ENCODE measurements at regions not wholly inside any gene's neighbourhood (a gene's known extent, or its start where the extent isn't known, plus 50 kb on each side); places are given as distances from the start of the nearest gene placed in this dataset.

DNA sequence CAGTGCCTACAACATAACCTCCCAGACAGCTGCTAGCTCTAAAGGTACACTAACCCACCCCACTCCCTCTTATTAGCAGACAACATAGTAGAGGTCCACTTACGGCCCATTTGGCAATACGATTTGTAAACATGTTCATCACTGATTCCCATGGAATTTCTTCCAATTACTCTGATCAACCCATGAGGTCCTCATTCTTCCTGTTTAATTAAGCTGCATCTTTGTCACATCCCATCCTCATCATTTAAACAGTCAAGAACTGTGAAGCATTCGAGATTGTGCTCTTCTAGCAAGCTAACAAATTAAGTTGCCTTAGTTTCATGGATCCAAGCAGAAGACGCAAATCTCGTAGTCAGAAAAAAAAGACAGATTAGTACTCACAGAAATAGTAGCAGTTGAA, 622.2 kb upstream of the VSTM2A start:
- TF ChIP-seq, protein P1, sequence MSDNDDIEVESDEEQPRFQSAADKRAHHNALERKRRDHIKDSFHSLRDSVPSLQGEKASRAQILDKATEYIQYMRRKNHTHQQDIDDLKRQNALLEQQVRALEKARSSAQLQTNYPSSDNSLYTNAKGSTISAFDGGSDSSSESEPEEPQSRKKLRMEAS (IDR thresholded peaks at IDR 0.05; ENCODE audit: insufficient read depth, insufficient read length), result no peak
- no peak for TF ChIP-seq FOS (IDR thresholded peaks at IDR 0.05; ENCODE audit: borderline replicate concordance, insufficient read depth, low read length)
- TF ChIP-seq, protein P2, sequence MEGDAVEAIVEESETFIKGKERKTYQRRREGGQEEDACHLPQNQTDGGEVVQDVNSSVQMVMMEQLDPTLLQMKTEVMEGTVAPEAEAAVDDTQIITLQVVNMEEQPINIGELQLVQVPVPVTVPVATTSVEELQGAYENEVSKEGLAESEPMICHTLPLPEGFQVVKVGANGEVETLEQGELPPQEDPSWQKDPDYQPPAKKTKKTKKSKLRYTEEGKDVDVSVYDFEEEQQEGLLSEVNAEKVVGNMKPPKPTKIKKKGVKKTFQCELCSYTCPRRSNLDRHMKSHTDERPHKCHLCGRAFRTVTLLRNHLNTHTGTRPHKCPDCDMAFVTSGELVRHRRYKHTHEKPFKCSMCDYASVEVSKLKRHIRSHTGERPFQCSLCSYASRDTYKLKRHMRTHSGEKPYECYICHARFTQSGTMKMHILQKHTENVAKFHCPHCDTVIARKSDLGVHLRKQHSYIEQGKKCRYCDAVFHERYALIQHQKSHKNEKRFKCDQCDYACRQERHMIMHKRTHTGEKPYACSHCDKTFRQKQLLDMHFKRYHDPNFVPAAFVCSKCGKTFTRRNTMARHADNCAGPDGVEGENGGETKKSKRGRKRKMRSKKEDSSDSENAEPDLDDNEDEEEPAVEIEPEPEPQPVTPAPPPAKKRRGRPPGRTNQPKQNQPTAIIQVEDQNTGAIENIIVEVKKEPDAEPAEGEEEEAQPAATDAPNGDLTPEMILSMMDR (IDR thresholded peaks at IDR 0.05; ENCODE audit: extremely low read depth in 1 of 2, insufficient read depth in 1 of 2, low read depth in 1 of 2, low read length in 2 of 2), result no peak
- no peak for TF ChIP-seq JUN (IDR thresholded peaks at IDR 0.05; ENCODE audit: borderline replicate concordance, insufficient read depth, insufficient read length, low read depth)
- TF ChIP-seq POLR2A (IDR thresholded peaks at IDR 0.05; ENCODE audit: low read depth, low read length), result no peak
- TF ChIP-seq POLR2AphosphoS5 (IDR thresholded peaks at IDR 0.05; ENCODE audit: insufficient read depth, low read depth, low read length), result no peak
- H2AFZ ChIP-seq (ENCODE audit: low read depth, low read length), result no peak overlapping the region
- H3K9me3 ChIP-seq (replicated peaks; ENCODE audit: control insufficient read depth, insufficient read depth, low read length), result no peaks in the 10 kb centered on the region
- no peaks in the 10 kb centered on the region for H3K36me3 ChIP-seq (ENCODE audit: control insufficient read depth in 2 of 2, extremely low read depth in 1 of 2, insufficient read depth in 2 of 2, low read length in 2 of 2)
- ChIA-PET CTCF (no interaction called here), POLR2A (no interaction called here)
- H3K9ac ChIP-seq (replicated peaks; ENCODE audit: extremely low read depth, insufficient read depth, low read length), result no peak overlapping the region
- no TSS peak for BruUV-seq (replicated peaks)
- H3K79me2 ChIP-seq (ENCODE audit: control insufficient read depth, insufficient read depth, low read length), result no peaks in the 10 kb centered on the region
- DNase-seq (ENCODE audit: low read depth, low spot score), result no peak
- H3K4me3 ChIP-seq (replicated peaks in 1 of 3; ENCODE audit: insufficient read depth in 1 of 3, low read depth in 1 of 3, low read length in 3 of 3), result no peak overlapping the region
- no peaks in the 10 kb centered on the region for H3K4me1 ChIP-seq (ENCODE audit: control insufficient read depth, extremely low read depth, insufficient read depth, low read length)
- no peak overlapping the region for H3K27ac ChIP-seq (ENCODE audit: insufficient read depth, low read depth, low read length)
- H3K9me1 ChIP-seq (replicated peaks; ENCODE audit: control insufficient read depth, extremely low read depth, insufficient read depth, low read length), result no peaks in the 10 kb centered on the region
- FAIRE-seq, result no peak
- H4K20me1 ChIP-seq (replicated peaks; ENCODE audit: control insufficient read depth, extremely low read depth, insufficient read depth, low read length), result no peaks in the 10 kb centered on the region
- no peaks in the 10 kb centered on the region for H3K27me3 ChIP-seq (ENCODE audit: control insufficient read depth in 2 of 2, insufficient read depth in 2 of 2, low read length in 2 of 2)
- dilution Hi-C loops (cut with MboI; ENCODE audit: extremely low pct_ligation_motif_present, low sequenced_read_pairs) (no loop called here), intact Hi-C loops (cut with micrococcal nuclease) (no loop called here)
- H3K4me2 ChIP-seq (ENCODE audit: insufficient read depth, low read length), result no peak overlapping the region

DNA sequence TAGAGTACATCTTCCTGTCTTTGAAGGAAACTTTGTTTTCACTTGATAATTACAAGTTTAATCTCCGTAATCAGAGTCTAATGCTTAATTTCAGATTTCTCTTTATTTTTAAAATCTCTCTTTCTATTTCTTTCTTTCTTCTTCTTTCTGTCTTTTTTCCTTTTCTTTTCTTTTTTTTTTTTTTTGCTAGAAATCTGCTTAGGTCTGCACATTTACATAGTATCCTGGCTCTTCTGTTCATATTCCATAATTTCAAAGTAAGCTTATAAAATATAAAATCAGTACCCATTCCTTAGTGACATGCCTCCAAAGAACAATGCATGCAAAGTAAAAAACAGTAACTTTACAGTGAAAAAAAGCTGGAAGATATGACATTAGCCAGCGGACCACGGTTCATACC, 601.7 kb upstream of the VSTM2A start:
- Histone ChIP-seq H3K27ac (ENCODE audit: insufficient read depth, low read depth, low read length) (no peak overlapping the region), H3K9me3 (replicated peaks; ENCODE audit: control insufficient read depth, insufficient read depth, low read length) (peaks cover 2% of the 10 kb centered on the region), H3K4me1 (ENCODE audit: control insufficient read depth, extremely low read depth, insufficient read depth, low read length) (no peaks in the 10 kb centered on the region), H3K9ac (replicated peaks; ENCODE audit: extremely low read depth, insufficient read depth, low read length) (no peak overlapping the region), H3K9me1 (replicated peaks; ENCODE audit: control insufficient read depth, extremely low read depth, insufficient read depth, low read length) (no peaks in the 10 kb centered on the region), H3K27me3 (ENCODE audit: control insufficient read depth in 2 of 2, insufficient read depth in 2 of 2, low read length in 2 of 2) (no peaks in the 10 kb centered on the region), H2AFZ (ENCODE audit: low read depth, low read length) (no peak overlapping the region), H3K79me2 (ENCODE audit: control insufficient read depth, insufficient read depth, low read length) (no peaks in the 10 kb centered on the region), H4K20me1 (replicated peaks; ENCODE audit: control insufficient read depth, extremely low read depth, insufficient read depth, low read length) (no peaks in the 10 kb centered on the region), H3K4me2 (ENCODE audit: insufficient read depth, low read length) (no peak overlapping the region), H3K4me3 (replicated peaks in 1 of 3; ENCODE audit: insufficient read depth in 1 of 3, low read depth in 1 of 3, low read length in 3 of 3) (no peak overlapping the region), H3K36me3 (ENCODE audit: control insufficient read depth in 2 of 2, extremely low read depth in 1 of 2, insufficient read depth in 2 of 2, low read length in 2 of 2) (no peaks in the 10 kb centered on the region)
- TF ChIP-seq, protein P2 (IDR thresholded peaks at IDR 0.05; ENCODE audit: extremely low read depth in 1 of 2, insufficient read depth in 1 of 2, low read depth in 1 of 2, low read length in 2 of 2), result no peak
- TF ChIP-seq POLR2AphosphoS5 (IDR thresholded peaks at IDR 0.05; ENCODE audit: insufficient read depth, low read depth, low read length) (no peak), EZH2 (IDR thresholded peaks at IDR 0.05; ENCODE audit: borderline replicate concordance, low read depth, low read length, severe bottlenecking) (no peak), FOS (IDR thresholded peaks at IDR 0.05; ENCODE audit: borderline replicate concordance, insufficient read depth, low read length) (no peak), MYC (IDR thresholded peaks at IDR 0.05; ENCODE audit: low read depth, low read length) (no peak)
- POLR2A ChIA-PET, result no interaction called here
- FAIRE-seq (no peak), DNase-seq (ENCODE audit: low read depth, low spot score) (no peak)
- no TSS peak for BruUV-seq (replicated peaks)
- intact Hi-C loops (cut with micrococcal nuclease), result loop anchor here (5.0 kb wide), 1 partner anchor 1748 kb away; no protein-coding TSS in a partner anchor
- dilution Hi-C loops (cut with MboI; ENCODE audit: extremely low pct_ligation_motif_present, low sequenced_read_pairs), result no loop called here
- CTCF ChIA-PET, result no interaction called here

Data from endothelial cell of umbilical vein (primary cell).